HepG2 (cell line): ENCODE measurements at regions not wholly inside any gene's neighbourhood (a gene's known extent, or its start where the extent isn't known, plus 50 kb on each side); places are given as distances from the start of the nearest gene placed in this dataset.

Source experiments
- ATAC-seq: fragments of 200-7000 bp; cut with Tn5 transposase; 3 replicates; pipeline ENCODE4 v1.9.1; 2020; ENCODE audit warnings: mild to moderate bottlenecking, moderate library complexity
- BruUV-seq: library from RNA; stranded (reverse); fragments of 400-500 nt; replicated peaks from 2 replicates; lab custom pipeline; 2021; lab: Mats Ljungman, UMichigan
- CTCF ChIA-PET: fragments of 300-600 bp; formaldehyde crosslinking; extraction: SDS; loops from one replicate; lab custom pipeline; 2021; ENCODE audit warnings: low total read pairs, inconsistent platforms, low intra/inter-chr PET ratio; lab: Yijun Ruan, JAX
- POLR2A ChIA-PET: fragments of 350-600 bp; sonication (Branson Sonifier 250); formaldehyde crosslinking; loops from one replicate; lab custom pipeline; 2020; ENCODE audit warnings: antibody characterized with exemption, inconsistent platforms; lab: Yijun Ruan, JAX
- DNase-seq: peaks from one replicate; pipeline ENCODE4 v3.0.0-alpha.2; 2015; ENCODE audit warnings: low spot score
- FAIRE-seq: peaks from 3 replicates; lab custom pipeline; 2011; peaks lifted over from hg19 to GRCh38; lab: Jason Lieb, UNC
- H2AFZ ChIP-seq: one replicate; pipeline ENCODE4 v1.6.1; 2011; ENCODE audit warnings: low read length, inconsistent platforms
- H3K27ac ChIP-seq: fragments of 300-600 bp; 3 replicates; pipeline ENCODE4 v1.8.0; 2011; ENCODE audit warnings: mixed run types, mild to moderate bottlenecking, mixed read lengths, low read length, inconsistent platforms; ENCODE audit not compliant: insufficient read depth; ENCODE audit errors: extremely low read length
- H3K27me3 ChIP-seq, 2 experiments: fragments of 200-600 bp in 1 of 2; 2 replicates in 1 of 2; 3 replicates in 1 of 2; pipeline versions ENCODE4 v1.6.0 to v1.8.0; 2011; ENCODE audit warnings: low read length in 2 of 2, mild to moderate bottlenecking in 2 of 2, moderate library complexity in 2 of 2, inconsistent platforms in 1 of 2; ENCODE audit not compliant: insufficient read depth in 2 of 2, control insufficient read depth in 1 of 2
- H3K36me3 ChIP-seq, 2 experiments: fragments of 200-600 bp in 1 of 2; replicated peaks in 1 of 2; 2 replicates in 1 of 2; 3 replicates in 1 of 2; pipeline versions ENCODE4 v1.5.1 to v1.8.0; 2011; ENCODE audit warnings: low read length in 2 of 2, inconsistent platforms in 1 of 2; ENCODE audit not compliant: insufficient read depth in 2 of 2, control insufficient read depth in 1 of 2
- H3K4me1 ChIP-seq: 2 replicates; pipeline ENCODE4 v1.5.1; 2012; ENCODE audit warnings: low read length, inconsistent platforms; ENCODE audit not compliant: insufficient read depth
- H3K4me2 ChIP-seq: 2 replicates; pipeline ENCODE4 v1.6.0; 2011; ENCODE audit warnings: low read depth, low read length, inconsistent platforms
- H3K4me3 ChIP-seq, 3 experiments: fragments of 200-600 bp in 1 of 3; sonication (generic), shearing (Covaris generic) in 1 of 3; replicated peaks in 1 of 3; 2 replicates each; pipeline ENCODE4 v1.5.1; 2011 to 2016; ENCODE audit warnings: low read length in 3 of 3, inconsistent platforms in 2 of 3, low read depth in 2 of 3, mild to moderate bottlenecking in 2 of 3, control low read depth in 1 of 3, mixed read lengths in 1 of 3; ENCODE audit not compliant: insufficient read depth in 1 of 3
- H3K79me2 ChIP-seq: one replicate; pipeline ENCODE4 v1.6.1; 2011; ENCODE audit warnings: low read length, inconsistent platforms; ENCODE audit not compliant: insufficient read depth
- H3K9ac ChIP-seq: 2 replicates; pipeline ENCODE4 v1.6.0; 2011; ENCODE audit warnings: mild to moderate bottlenecking, low read depth, low read length, inconsistent platforms; ENCODE audit not compliant: insufficient read depth
- H3K9me3 ChIP-seq: 2 replicates; pipeline ENCODE4 v1.5.1; 2012; ENCODE audit warnings: mild to moderate bottlenecking, low read length
- H4K20me1 ChIP-seq: 2 replicates; pipeline ENCODE4 v1.6.0; 2011; ENCODE audit warnings: inconsistent platforms, mild to moderate bottlenecking, low read length, moderate library complexity; ENCODE audit not compliant: insufficient read depth
- JUN ChIP-seq: sonication (generic); formaldehyde crosslinking; IDR thresholded peaks from 2 replicates; pipeline ENCODE4 v1.4.0; 2020; ENCODE audit warnings: mild to moderate bottlenecking, missing genetic modification reagents
- NR1H2 ChIP-seq: sonication (generic); formaldehyde crosslinking; IDR thresholded peaks from 2 replicates; pipeline ENCODE4 v1.8.1; 2022; ENCODE audit warnings: low read depth, missing genetic modification reagents, borderline replicate concordance
- POLR2A ChIP-seq, 2 experiments: IDR thresholded peaks; 2 replicates each; pipeline ENCODE4 v1.6.1; 2011; ENCODE audit warnings: low read depth in 2 of 2, low read length in 2 of 2, mild to moderate bottlenecking in 1 of 2, moderate library complexity in 1 of 2; ENCODE audit not compliant: insufficient read depth in 1 of 2
- PRDM4 ChIP-seq: sonication (generic); formaldehyde crosslinking; IDR thresholded peaks from 2 replicates; pipeline ENCODE4 v1.9.0; 2021; ENCODE audit warnings: missing genetic modification reagents, borderline replicate concordance
- STAG1 ChIP-seq: sonication (generic); formaldehyde crosslinking; IDR thresholded peaks from 2 replicates; pipeline ENCODE4 v1.4.0; 2020; ENCODE audit warnings: missing genetic modification reagents
- TAF1 ChIP-seq: sonication (generic); formaldehyde crosslinking; IDR thresholded peaks from 2 replicates; pipeline ENCODE4 v1.4.0; 2020; ENCODE audit warnings: missing genetic modification reagents
- TCF12 ChIP-seq, 2 experiments: fragments of 450-650 bp in 1 of 2; sonication (generic) in 1 of 2; formaldehyde crosslinking in 1 of 2; IDR thresholded peaks; 2 replicates each; pipeline versions ENCODE4 v1.6.1 to v1.8.0; 2017 to 2022; ENCODE audit warnings: antibody characterized with exemption in 1 of 2, mild to moderate bottlenecking in 1 of 2, missing genetic modification reagents in 1 of 2, moderate library complexity in 1 of 2
- WIZ ChIP-seq: sonication (generic); formaldehyde crosslinking; IDR thresholded peaks from 2 replicates; pipeline ENCODE4 v1.5.1; 2020; ENCODE audit warnings: mild to moderate bottlenecking, missing genetic modification reagents
- ZNF432 ChIP-seq: sonication (generic); formaldehyde crosslinking; IDR thresholded peaks from 2 replicates; pipeline ENCODE4 v1.5.0; 2020; ENCODE audit warnings: missing genetic modification reagents, mild to moderate bottlenecking, borderline replicate concordance
- ZNF44 ChIP-seq: sonication (generic); formaldehyde crosslinking; IDR thresholded peaks from 2 replicates; pipeline ENCODE4 v1.5.1; 2020; ENCODE audit warnings: mild to moderate bottlenecking, missing genetic modification reagents
- ZNF549 ChIP-seq: sonication (generic); formaldehyde crosslinking; IDR thresholded peaks from 2 replicates; pipeline ENCODE4 v1.5.0; 2020; ENCODE audit warnings: missing genetic modification reagents
- ZNF556 ChIP-seq: sonication (generic); formaldehyde crosslinking; IDR thresholded peaks from 2 replicates; pipeline ENCODE4 v1.4.0; 2020; ENCODE audit warnings: mild to moderate bottlenecking, missing genetic modification reagents, borderline replicate concordance
- ZNF597 ChIP-seq: sonication (generic); formaldehyde crosslinking; IDR thresholded peaks from 2 replicates; pipeline ENCODE4 v1.5.0; 2020; ENCODE audit warnings: missing genetic modification reagents
- ZNF614 ChIP-seq: IDR thresholded peaks from 2 replicates; pipeline ENCODE4 v1.6.1; 2018; ENCODE audit warnings: missing biosample characterization, missing genetic modification reagents, inconsistent platforms, borderline replicate concordance
- WGBS: methylation state at CpG from one replicate; pipeline ENCODE4 v1.1.6; 2017; ENCODE audit warnings: low lambda C conversion rate; 5-methylcytosine and 5-hydroxymethylcytosine counted together
- in situ Hi-C: cut with HindIII; loops from 2 replicates; pipeline ENCODE4 v1.10.0; 2017; ENCODE audit warnings: low pct_unique_long_range_greater_than_20kb; ENCODE audit not compliant: extremely low pct_ligation_motif_present
- intact Hi-C: fragments of 100-400 bp; cut with micrococcal nuclease; formaldehyde crosslinking; loops from one replicate; pipeline ENCODE4 v1.10.0; 2022; ENCODE audit not compliant: unreplicated experiment
- TF ChIP-seq, protein P1 (sequence below): sonication (generic); formaldehyde crosslinking; IDR thresholded peaks from 2 replicates; pipeline ENCODE4 v1.9.0; 2021; ENCODE audit warnings: missing genetic modification reagents, mild to moderate bottlenecking, borderline replicate concordance
- TF ChIP-seq, protein P2 (sequence below): sonication (generic); formaldehyde crosslinking; IDR thresholded peaks from 2 replicates; pipeline ENCODE4 v1.5.0; 2020; ENCODE audit warnings: mild to moderate bottlenecking, low read depth, missing genetic modification reagents, borderline replicate concordance
- TF ChIP-seq, protein P3 (sequence below): sonication (generic); formaldehyde crosslinking; IDR thresholded peaks from 2 replicates; pipeline ENCODE4 v1.8.1; 2023; ENCODE audit warnings: missing genetic modification reagents, inconsistent platforms, borderline replicate concordance

GRCh38 chr13:88729605-88730004 is 1058.4 kb downstream of the SLITRK5 start (continued):
- TF ChIP-seq PRDM4: no peak
- TF ChIP-seq ZNF44: no peak

DNA sequence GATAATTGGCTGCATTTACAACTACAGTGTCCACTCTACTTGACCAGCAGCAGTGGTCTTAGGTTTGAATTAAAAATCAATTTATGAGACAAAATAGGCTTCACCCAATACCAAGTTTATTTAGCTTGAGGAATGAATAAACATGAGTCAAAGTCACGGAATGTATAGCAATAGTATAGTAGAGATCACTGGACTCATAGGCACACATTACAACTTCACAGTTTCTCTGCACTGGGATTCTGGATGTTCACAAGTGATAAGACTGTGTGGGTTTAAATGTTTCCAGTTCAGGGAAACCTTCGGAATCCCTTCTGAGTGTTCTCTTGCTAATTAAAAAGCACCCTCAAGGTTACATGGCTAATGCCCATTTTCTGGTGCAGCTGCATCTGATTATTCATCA is 1064.9 kb downstream of the SLITRK5 start:
- ATAC-seq: no peak
- Histone ChIP-seq H3K9me3 (peaks cover 27% of the 10 kb centered on the region), H3K4me2 (no peak overlapping the region), H3K27me3 (no peaks in the 10 kb centered on the region), H3K4me3 (no peak overlapping the region), H3K9ac (no peak overlapping the region), H4K20me1 (no peaks in the 10 kb centered on the region), H3K27ac (no peak overlapping the region), H3K4me1 (no peaks in the 10 kb centered on the region), H3K79me2 (no peaks in the 10 kb centered on the region), H2AFZ (no peak overlapping the region), H3K36me3 (no peaks in the 10 kb centered on the region)
- in situ Hi-C loops (no loop called here), intact Hi-C loops (no loop called here)
- ChIA-PET CTCF (no interaction called here), POLR2A (no interaction called here)
- 0% methylated on average over 2 of the region's 2 CpGs for WGBS
- FAIRE-seq: no peak
- TF ChIP-seq ZNF432 (CRISPR knock-in tag) (no peak), ZNF614 (no peak), TCF12 (IDR thresholded peaks at IDR 0.05) (no peak), TCF12 (CRISPR knock-in tag; IDR thresholded peaks at IDR 0.05) (no peak), POLR2A (IDR thresholded peaks at IDR 0.05; ENCODE audit: insufficient read depth in 1 of 2, low read depth in 2 of 2, low read length in 2 of 2) (no peak), ZNF556 (CRISPR knock-in tag) (no peak), JUN (CRISPR knock-in tag) (no peak), WIZ (CRISPR knock-in tag) (no peak), NR1H2 (CRISPR knock-in tag) (no peak), ZNF549 (CRISPR knock-in tag) (no peak), STAG1 (CRISPR knock-in tag) (no peak), TAF1 (CRISPR knock-in tag) (no peak), ZNF597 (CRISPR knock-in tag) (no peak)
- TF ChIP-seq, protein P1, sequence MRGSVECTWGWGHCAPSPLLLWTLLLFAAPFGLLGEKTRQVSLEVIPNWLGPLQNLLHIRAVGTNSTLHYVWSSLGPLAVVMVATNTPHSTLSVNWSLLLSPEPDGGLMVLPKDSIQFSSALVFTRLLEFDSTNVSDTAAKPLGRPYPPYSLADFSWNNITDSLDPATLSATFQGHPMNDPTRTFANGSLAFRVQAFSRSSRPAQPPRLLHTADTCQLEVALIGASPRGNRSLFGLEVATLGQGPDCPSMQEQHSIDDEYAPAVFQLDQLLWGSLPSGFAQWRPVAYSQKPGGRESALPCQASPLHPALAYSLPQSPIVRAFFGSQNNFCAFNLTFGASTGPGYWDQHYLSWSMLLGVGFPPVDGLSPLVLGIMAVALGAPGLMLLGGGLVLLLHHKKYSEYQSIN (CRISPR knock-in tag): no peak
- TF ChIP-seq, protein P2, sequence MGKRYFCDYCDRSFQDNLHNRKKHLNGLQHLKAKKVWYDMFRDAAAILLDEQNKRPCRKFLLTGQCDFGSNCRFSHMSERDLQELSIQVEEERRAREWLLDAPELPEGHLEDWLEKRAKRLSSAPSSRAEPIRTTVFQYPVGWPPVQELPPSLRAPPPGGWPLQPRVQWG (CRISPR knock-in tag): no peak
- TF ChIP-seq, protein P3, sequence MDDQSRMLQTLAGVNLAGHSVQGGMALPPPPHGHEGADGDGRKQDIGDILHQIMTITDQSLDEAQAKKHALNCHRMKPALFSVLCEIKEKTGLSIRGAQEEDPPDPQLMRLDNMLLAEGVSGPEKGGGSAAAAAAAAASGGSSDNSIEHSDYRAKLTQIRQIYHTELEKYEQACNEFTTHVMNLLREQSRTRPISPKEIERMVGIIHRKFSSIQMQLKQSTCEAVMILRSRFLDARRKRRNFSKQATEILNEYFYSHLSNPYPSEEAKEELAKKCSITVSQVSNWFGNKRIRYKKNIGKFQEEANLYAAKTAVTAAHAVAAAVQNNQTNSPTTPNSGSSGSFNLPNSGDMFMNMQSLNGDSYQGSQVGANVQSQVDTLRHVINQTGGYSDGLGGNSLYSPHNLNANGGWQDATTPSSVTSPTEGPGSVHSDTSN (CRISPR knock-in tag): no peak
- no TSS peak for BruUV-seq
- DNase-seq: no peak
